ENCODE measurements at regions not wholly inside any gene's neighbourhood (a gene's known extent, or its start where the extent isn't known, plus 50 kb on each side); places are given as distances from the start of the nearest gene placed in this dataset.

DNA sequence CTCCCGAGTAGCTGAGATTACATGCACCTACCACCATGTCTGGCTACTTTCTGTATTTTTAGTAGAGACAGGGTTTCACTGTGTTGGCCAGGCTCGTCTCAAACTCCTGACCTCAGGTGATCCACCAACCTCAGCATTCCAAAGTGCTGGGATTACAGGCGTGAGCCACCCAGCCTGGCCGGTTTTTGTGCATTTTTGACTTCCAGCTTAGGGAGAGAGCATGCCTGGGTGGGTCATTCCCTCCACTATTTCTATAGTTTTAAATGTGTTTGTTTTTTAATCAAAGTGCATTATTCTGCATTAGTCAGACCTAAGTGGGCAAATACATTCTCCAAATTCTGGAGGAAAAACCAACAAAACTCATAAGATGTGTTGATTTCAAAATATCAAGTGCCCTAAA is 207.4 kb upstream of the NRIP1 start:
- POLR2A ChIA-PET = no interaction called here
- no peaks in the 10 kb centered on the region for H3K9me3 ChIP-seq (ENCODE audit: control extremely low read depth in 1 of 5, control insufficient read depth in 4 of 5, insufficient read depth in 2 of 5, low read depth in 1 of 5, low read length in 4 of 5)
- DNase-seq = no peak
- H3K36me3 ChIP-seq (ENCODE audit: control insufficient read depth in 4 of 4, insufficient read depth in 4 of 4, low read length in 3 of 4) = no peaks in the 10 kb centered on the region
- CTCF ChIA-PET = no interaction called here
- no peak overlapping the region for H3K27ac ChIP-seq (ENCODE audit: insufficient read depth in 1 of 2, low read depth in 1 of 2, low read length in 2 of 2, poor library complexity in 1 of 2, severe bottlenecking in 2 of 2)
- peaks cover 23 to 57% (median 30%) of the 10 kb centered on the region in 4 experiments for H3K4me1 ChIP-seq (ENCODE audit: control extremely low read depth in 1 of 4, control insufficient read depth in 4 of 4, insufficient read depth in 4 of 4, low read length in 3 of 4)
- 83% methylated on average over 2 of the region's 4 CpGs for WGBS (ENCODE audit: insufficient coverage)
- H3K4me3 ChIP-seq (ENCODE audit: control insufficient read depth in 1 of 7, extremely low read depth in 1 of 7, insufficient read depth in 4 of 7, low read depth in 2 of 7, low read length in 6 of 7) = no peak overlapping the region
- no peaks in the 10 kb centered on the region for H3K27me3 ChIP-seq (replicated peaks in 2 of 5; ENCODE audit: control insufficient read depth in 4 of 5, insufficient read depth in 5 of 5, low read length in 4 of 5)

DNA sequence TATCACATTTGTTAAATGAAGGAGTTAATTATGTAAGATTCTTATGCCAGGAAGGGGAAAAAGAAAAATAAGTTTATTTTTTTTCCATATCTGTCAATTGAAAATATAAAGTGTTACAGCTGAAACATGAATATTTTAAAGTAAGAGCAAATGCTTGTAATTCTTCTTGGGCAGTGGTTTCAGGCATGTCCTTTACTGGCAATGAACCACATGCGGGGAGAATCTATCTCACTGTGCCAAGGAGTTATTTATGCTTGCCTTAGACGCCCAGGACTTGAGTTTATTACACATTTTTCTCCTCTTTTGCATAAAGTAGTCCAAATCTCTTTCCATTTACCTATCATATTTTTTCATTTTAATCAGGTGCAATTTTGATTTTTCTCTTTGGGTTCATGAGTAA is 207.8 kb upstream of the NRIP1 start:
- WGBS (ENCODE audit: insufficient coverage) = 0% methylated on average over 1 of the region's 2 CpGs

DNA sequence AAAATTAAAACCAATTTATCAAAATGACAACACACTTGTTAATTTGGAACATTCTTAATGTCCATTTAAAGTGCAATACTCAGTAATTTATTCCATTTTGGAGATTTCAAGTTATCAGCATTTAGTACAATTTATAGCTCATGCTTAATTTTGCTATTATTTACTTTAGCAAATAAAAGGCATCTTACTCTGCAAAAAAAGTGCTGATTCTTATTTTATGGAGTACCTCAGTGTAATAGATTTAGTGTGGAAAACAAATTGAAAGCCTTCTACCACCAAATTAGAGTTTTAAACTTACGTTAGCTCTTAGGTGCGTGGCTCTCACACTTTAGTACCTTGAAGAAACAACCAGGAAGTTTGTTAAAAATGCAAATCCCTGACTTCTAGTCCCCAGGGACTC is 208.4 kb upstream of the NRIP1 start:
- POLR2A ChIA-PET = interaction anchor here (0.6 kb wide), 1 partner anchor 730 kb away, joined by 4 read pairs; no protein-coding TSS in a partner anchor
- CTCF ChIA-PET = interaction anchor here (0.7 to 0.9 kb wide), 3 partner anchors 8 to 107 kb away, joined by 3 to 4 read pairs (median 3); no protein-coding TSS in a partner anchor

More for the DNA sequence above, 207.8 kb upstream of the NRIP1 start:
- Histone ChIP-seq H3K4me3 (ENCODE audit: control insufficient read depth in 1 of 7, extremely low read depth in 1 of 7, insufficient read depth in 4 of 7, low read depth in 2 of 7, low read length in 6 of 7) (peak overlapping the region in 2 of 7 experiments; percentile 4 to 11), H3K36me3 (ENCODE audit: control insufficient read depth in 4 of 4, insufficient read depth in 4 of 4, low read length in 3 of 4) (no peaks in the 10 kb centered on the region), H3K4me1 (ENCODE audit: control extremely low read depth in 1 of 4, control insufficient read depth in 4 of 4, insufficient read depth in 4 of 4, low read length in 3 of 4) (peaks cover 23 to 59% (median 30%) of the 10 kb centered on the region in 4 experiments), H3K9me3 (ENCODE audit: control extremely low read depth in 1 of 5, control insufficient read depth in 4 of 5, insufficient read depth in 2 of 5, low read depth in 1 of 5, low read length in 4 of 5) (no peaks in the 10 kb centered on the region), H3K27ac (ENCODE audit: insufficient read depth in 1 of 2, low read depth in 1 of 2, low read length in 2 of 2, poor library complexity in 1 of 2, severe bottlenecking in 2 of 2) (no peak overlapping the region), H3K27me3 (replicated peaks in 2 of 5; ENCODE audit: control insufficient read depth in 4 of 5, insufficient read depth in 5 of 5, low read length in 4 of 5) (no peaks in the 10 kb centered on the region)
- ChIA-PET POLR2A (interaction anchor here (0.6 kb wide), 1 partner anchor 730 kb away, joined by 4 read pairs; no protein-coding TSS in a partner anchor), CTCF (no interaction called here)
- DNase-seq = no peak

GRCh38 chr21:15274701-15275485 is 210.1 kb upstream of the NRIP1 start:
- DNase-seq = peak; percentile 39 to 86 (median 73)
- peak overlapping the region; percentile 31 to 59 for H3K27ac ChIP-seq (ENCODE audit: insufficient read depth in 1 of 2, low read depth in 1 of 2, low read length in 2 of 2, poor library complexity in 1 of 2, severe bottlenecking in 2 of 2)
- H3K4me3 ChIP-seq (ENCODE audit: control insufficient read depth in 1 of 7, extremely low read depth in 1 of 7, insufficient read depth in 4 of 7, low read depth in 2 of 7, low read length in 6 of 7) = peak overlapping the region in 1 of 7 experiments; percentile 32
- H3K4me1 ChIP-seq (ENCODE audit: control extremely low read depth in 1 of 4, control insufficient read depth in 4 of 4, insufficient read depth in 4 of 4, low read length in 3 of 4) = peaks cover 21 to 59% (median 30%) of the 10 kb centered on the region in 4 experiments
- H3K27me3 ChIP-seq (replicated peaks in 2 of 5; ENCODE audit: control insufficient read depth in 4 of 5, insufficient read depth in 5 of 5, low read length in 4 of 5) = no peaks in the 10 kb centered on the region
- 16% methylated on average over 4 of the region's 5 CpGs for WGBS (ENCODE audit: insufficient coverage)
- no peaks in the 10 kb centered on the region for H3K9me3 ChIP-seq (ENCODE audit: control extremely low read depth in 1 of 5, control insufficient read depth in 4 of 5, insufficient read depth in 2 of 5, low read depth in 1 of 5, low read length in 4 of 5)
- ChIA-PET POLR2A (interaction anchor here (2.4 kb wide), 1 partner anchor 210 kb away, joined by 9 read pairs; the partner anchor contains the start of gene NRIP1), CTCF (interaction anchor here (1.5 kb wide), 1 partner anchor 9 kb away, joined by 3 read pairs; no protein-coding TSS in a partner anchor)
- no peaks in the 10 kb centered on the region for H3K36me3 ChIP-seq (ENCODE audit: control insufficient read depth in 4 of 4, insufficient read depth in 4 of 4, low read length in 3 of 4)

More for the DNA sequence above, 208.4 kb upstream of the NRIP1 start:
- 100% methylated on average over 2 of the region's 2 CpGs for WGBS (ENCODE audit: insufficient coverage)
- Histone ChIP-seq H3K36me3 (ENCODE audit: control insufficient read depth in 4 of 4, insufficient read depth in 4 of 4, low read length in 3 of 4) (no peaks in the 10 kb centered on the region), H3K27ac (ENCODE audit: insufficient read depth in 1 of 2, low read depth in 1 of 2, low read length in 2 of 2, poor library complexity in 1 of 2, severe bottlenecking in 2 of 2) (no peak overlapping the region), H3K27me3 (replicated peaks in 2 of 5; ENCODE audit: control insufficient read depth in 4 of 5, insufficient read depth in 5 of 5, low read length in 4 of 5) (no peaks in the 10 kb centered on the region), H3K9me3 (ENCODE audit: control extremely low read depth in 1 of 5, control insufficient read depth in 4 of 5, insufficient read depth in 2 of 5, low read depth in 1 of 5, low read length in 4 of 5) (no peaks in the 10 kb centered on the region), H3K4me3 (ENCODE audit: control insufficient read depth in 1 of 7, extremely low read depth in 1 of 7, insufficient read depth in 4 of 7, low read depth in 2 of 7, low read length in 6 of 7) (no peak overlapping the region), H3K4me1 (ENCODE audit: control extremely low read depth in 1 of 4, control insufficient read depth in 4 of 4, insufficient read depth in 4 of 4, low read length in 3 of 4) (peaks cover 23 to 60% (median 30%) of the 10 kb centered on the region in 4 experiments)
- no peak for DNase-seq

DNA sequence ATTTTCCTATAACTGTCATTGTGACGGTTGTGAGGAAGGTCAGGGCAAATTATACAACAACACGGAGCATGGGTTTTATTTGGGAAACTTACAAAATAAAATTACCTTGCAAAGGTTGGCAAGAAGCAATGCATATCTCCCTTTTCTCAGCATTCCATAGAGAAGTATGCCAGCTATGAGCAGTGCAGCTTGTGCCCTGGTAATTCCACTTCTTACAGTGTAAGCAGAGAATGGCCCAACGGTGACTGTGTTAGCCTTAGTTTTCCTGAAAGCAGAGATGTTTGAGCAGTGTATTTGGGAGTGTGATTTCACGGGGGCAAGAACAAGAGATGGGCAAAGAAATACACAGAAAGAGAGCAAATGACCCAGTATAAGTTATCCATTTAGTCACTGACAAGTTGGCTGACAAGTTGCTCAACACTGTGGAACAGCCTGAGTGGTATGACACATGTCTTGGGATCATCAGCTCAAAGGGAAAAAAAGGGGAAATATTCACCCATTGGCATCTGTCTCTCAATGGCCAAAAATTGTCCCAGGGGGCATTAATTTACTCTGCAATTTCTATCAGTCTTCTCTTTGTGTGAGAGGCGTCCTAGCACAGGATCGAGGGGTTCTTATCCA is 210.9 kb upstream of the NRIP1 start:
- ChIA-PET POLR2A (interaction anchor here (2.4 kb wide), 1 partner anchor 211 kb away, joined by 9 read pairs; the partner anchor contains the start of gene NRIP1), CTCF (interaction anchor here (0.9 to 1.5 kb wide), 2 partner anchors 10 to 210 kb away, joined by 3 read pairs; no protein-coding TSS in a partner anchor)
- peak overlapping the region in 1 of 7 experiments; percentile 32 for H3K4me3 ChIP-seq (ENCODE audit: control insufficient read depth in 1 of 7, extremely low read depth in 1 of 7, insufficient read depth in 4 of 7, low read depth in 2 of 7, low read length in 6 of 7)
- H3K9me3 ChIP-seq (ENCODE audit: control extremely low read depth in 1 of 5, control insufficient read depth in 4 of 5, insufficient read depth in 2 of 5, low read depth in 1 of 5, low read length in 4 of 5) = peaks cover 0 to under 1% (median 0%) of the 10 kb centered on the region in 5 experiments
- no peaks in the 10 kb centered on the region for H3K36me3 ChIP-seq (ENCODE audit: control insufficient read depth in 4 of 4, insufficient read depth in 4 of 4, low read length in 3 of 4)
- 53% methylated on average over 5 of the region's 6 CpGs for WGBS (ENCODE audit: insufficient coverage)
- no peaks in the 10 kb centered on the region for H3K27me3 ChIP-seq (replicated peaks in 2 of 5; ENCODE audit: control insufficient read depth in 4 of 5, insufficient read depth in 5 of 5, low read length in 4 of 5)
- H3K4me1 ChIP-seq (ENCODE audit: control extremely low read depth in 1 of 4, control insufficient read depth in 4 of 4, insufficient read depth in 4 of 4, low read length in 3 of 4) = peaks cover 26 to 58% (median 30%) of the 10 kb centered on the region in 4 experiments
- peak in 1 of 3 donors; percentile 30 for DNase-seq
- peak overlapping the region; percentile 31 to 59 for H3K27ac ChIP-seq (ENCODE audit: insufficient read depth in 1 of 2, low read depth in 1 of 2, low read length in 2 of 2, poor library complexity in 1 of 2, severe bottlenecking in 2 of 2)

DNA sequence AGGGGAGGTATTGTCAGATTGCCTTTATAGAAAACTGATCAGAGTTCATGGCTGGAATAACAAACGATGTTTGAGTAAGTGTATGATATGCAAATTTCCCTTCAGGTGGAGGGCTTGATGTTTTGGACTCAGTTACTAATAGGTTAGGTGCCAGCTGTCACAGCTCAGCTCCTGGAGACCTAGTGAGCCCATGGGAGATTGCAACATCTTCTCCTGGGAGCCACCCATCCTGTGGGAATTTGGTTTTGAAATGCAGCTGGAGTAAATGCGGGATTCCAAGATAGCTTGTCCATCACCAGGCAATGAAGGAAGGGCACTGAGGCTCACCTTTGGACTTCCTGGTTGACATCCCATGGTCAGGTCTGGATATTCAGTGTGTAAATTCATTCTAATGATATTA is 211.4 kb upstream of the NRIP1 start:
- no peaks in the 10 kb centered on the region for H3K36me3 ChIP-seq (ENCODE audit: control insufficient read depth in 4 of 4, insufficient read depth in 4 of 4, low read length in 3 of 4)
- no peaks in the 10 kb centered on the region for H3K27me3 ChIP-seq (replicated peaks in 2 of 5; ENCODE audit: control insufficient read depth in 4 of 5, insufficient read depth in 5 of 5, low read length in 4 of 5)
- H3K9me3 ChIP-seq (ENCODE audit: control extremely low read depth in 1 of 5, control insufficient read depth in 4 of 5, insufficient read depth in 2 of 5, low read depth in 1 of 5, low read length in 4 of 5) = peaks cover 0 to 5% (median 0%) of the 10 kb centered on the region in 5 experiments
- H3K4me3 ChIP-seq (ENCODE audit: control insufficient read depth in 1 of 7, extremely low read depth in 1 of 7, insufficient read depth in 4 of 7, low read depth in 2 of 7, low read length in 6 of 7) = no peak overlapping the region
- no peak for DNase-seq
- H3K4me1 ChIP-seq (ENCODE audit: control extremely low read depth in 1 of 4, control insufficient read depth in 4 of 4, insufficient read depth in 4 of 4, low read length in 3 of 4) = peaks cover 26 to 54% (median 30%) of the 10 kb centered on the region in 4 experiments
- ChIA-PET CTCF (interaction anchor here (0.9 kb wide), 1 partner anchor 211 kb away, joined by 3 read pairs; no protein-coding TSS in a partner anchor), POLR2A (interaction anchor here (2.4 kb wide), 1 partner anchor 211 kb away, joined by 9 read pairs; the partner anchor contains the start of gene NRIP1)
- WGBS (ENCODE audit: insufficient coverage) = 90% methylated on average over 2 of the region's 2 CpGs
- H3K27ac ChIP-seq (ENCODE audit: insufficient read depth in 1 of 2, low read depth in 1 of 2, low read length in 2 of 2, poor library complexity in 1 of 2, severe bottlenecking in 2 of 2) = no peak overlapping the region
